HFFc6 (cell line): ENCODE measurements at regions not wholly inside any gene's neighbourhood (a gene's known extent, or its start where the extent isn't known, plus 50 kb on each side); places are given as distances from the start of the nearest gene placed in this dataset.

ENCODE experiments used
- DNase-seq: peaks from one replicate; pipeline ENCODE4 v3.0.0-alpha.2; 2018
- H3K27ac Mint-ChIP-seq: 2 replicates; pipeline ENCODE4 v1.8.0; 2020; ENCODE audit warnings: mild to moderate bottlenecking, mixed read lengths
- H3K27me3 Mint-ChIP-seq: 2 replicates; pipeline ENCODE4 v1.8.0; 2021; ENCODE audit warnings: mild to moderate bottlenecking, moderate library complexity, mixed read lengths; ENCODE audit not compliant: insufficient read depth
- H3K36me3 Mint-ChIP-seq: 2 replicates; pipeline ENCODE4 v1.8.0; 2021; ENCODE audit warnings: low read depth, mixed read lengths
- H3K4me1 Mint-ChIP-seq: 2 replicates; pipeline ENCODE4 v1.8.0; 2020; ENCODE audit warnings: low read depth, mixed read lengths
- H3K4me3 Mint-ChIP-seq: 2 replicates; pipeline ENCODE4 v1.8.0; 2020; ENCODE audit warnings: mild to moderate bottlenecking, moderate library complexity, mixed read lengths
- H3K9me3 Mint-ChIP-seq: 2 replicates; pipeline ENCODE4 v1.8.0; 2020; ENCODE audit warnings: mild to moderate bottlenecking, mixed read lengths
- CTCF ChIP-seq: fragments of 200-600 bp; sonication (generic); IDR thresholded peaks from 2 replicates; pipeline ENCODE4 v1.5.0; 2021; ENCODE audit warnings: antibody characterized with exemption, mild to moderate bottlenecking

DNA sequence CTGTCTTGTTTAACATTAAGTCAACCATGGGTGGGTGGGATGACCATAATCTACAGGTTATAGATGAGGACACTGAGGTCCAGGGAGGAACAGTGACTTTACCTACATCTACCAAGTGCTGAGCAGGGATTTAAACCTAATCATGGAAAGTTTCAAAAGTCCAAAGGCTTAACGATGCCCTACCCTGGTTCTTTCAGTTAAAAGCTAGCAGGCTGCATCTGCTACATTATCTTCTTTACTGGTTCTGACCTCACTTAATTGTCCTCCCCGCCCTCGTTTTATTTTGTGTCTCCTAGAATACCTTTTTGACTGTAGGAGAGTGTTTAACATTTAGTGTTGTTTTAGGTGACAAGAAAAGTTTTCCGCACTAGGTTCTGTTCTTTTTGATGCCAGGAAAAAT, 735.2 kb downstream of the TLR4 start:
- no peak for DNase-seq
- TF ChIP-seq CTCF, result no peak
- Mint-ChIP-seq H3K27ac (no peak overlapping the region), H3K36me3 (no peaks in the 10 kb centered on the region; the same call in 1 of the 2 replicates), H3K4me3 (no peak overlapping the region), H3K4me1 (no peaks in the 10 kb centered on the region), H3K27me3 (no peaks in the 10 kb centered on the region), H3K9me3 (peaks cover 28% of the 10 kb centered on the region)

- H3K9me3 Mint-ChIP-seq, result peaks cover 6% of the 10 kb centered on the region
- no peaks in the 10 kb centered on the region for H3K27me3 Mint-ChIP-seq
These were observed 740.2 kb downstream of the TLR4 start for GRCh38 chr9:118444403-118444802.

GRCh38 chr9:118446943-118447639, 742.9 kb downstream of the TLR4 start:
- no peak for TF ChIP-seq CTCF
- Mint-ChIP-seq H3K9me3 (peaks cover 6% of the 10 kb centered on the region), H3K4me1 (no peaks in the 10 kb centered on the region), H3K36me3 (no peaks in the 10 kb centered on the region), H3K4me3 (no peak overlapping the region), H3K27me3 (no peaks in the 10 kb centered on the region), H3K27ac (no peak overlapping the region)
- DNase-seq, result no peak

More at GRCh38 chr9:118444403-118444802, 740.2 kb downstream of the TLR4 start:
- H3K27ac Mint-ChIP-seq, result no peak overlapping the region
- H3K4me1 Mint-ChIP-seq, result no peaks in the 10 kb centered on the region
- H3K36me3 Mint-ChIP-seq, result no peaks in the 10 kb centered on the region
- H3K4me3 Mint-ChIP-seq, result no peak overlapping the region
- TF ChIP-seq CTCF, result no peak
- no peak for DNase-seq

- H3K27me3 Mint-ChIP-seq, result no peaks in the 10 kb centered on the region
- no peaks in the 10 kb centered on the region for H3K36me3 Mint-ChIP-seq
- H3K9me3 Mint-ChIP-seq, result peaks cover 13% of the 10 kb centered on the region
- no peak overlapping the region for H3K27ac Mint-ChIP-seq
- no peak for TF ChIP-seq CTCF
- no peak overlapping the region for H3K4me3 Mint-ChIP-seq
- DNase-seq, result no peak
- no peaks in the 10 kb centered on the region for H3K4me1 Mint-ChIP-seq
These were observed 745.4 kb downstream of the TLR4 start for GRCh38 chr9:118449554-118449953.

DNA sequence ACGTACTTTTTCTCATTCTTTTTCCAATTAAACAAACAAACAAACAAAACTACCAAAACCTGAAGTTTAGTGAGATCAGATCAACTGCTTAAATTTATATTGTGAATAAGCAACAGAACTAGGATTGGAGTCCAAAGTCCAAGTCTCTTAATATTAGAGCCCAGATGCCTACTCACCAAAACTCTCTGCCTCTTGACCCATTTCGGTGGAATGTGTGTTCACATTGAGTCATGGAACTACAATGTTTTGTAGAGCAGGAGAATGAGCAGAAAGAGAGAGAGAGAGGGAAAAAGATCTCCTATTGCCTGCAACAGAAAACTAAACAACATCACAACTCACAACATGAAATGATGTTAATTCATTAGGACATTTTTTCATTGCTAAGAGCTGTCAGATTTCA, 751.1 kb downstream of the TLR4 start:
- H3K36me3 Mint-ChIP-seq, result no peaks in the 10 kb centered on the region
- H3K4me3 Mint-ChIP-seq, result no peak overlapping the region
- no peak overlapping the region for H3K27ac Mint-ChIP-seq
- TF ChIP-seq CTCF, result no peak
- H3K27me3 Mint-ChIP-seq, result no peaks in the 10 kb centered on the region
- peaks cover 33% of the 10 kb centered on the region for H3K9me3 Mint-ChIP-seq
- no peak for DNase-seq
- H3K4me1 Mint-ChIP-seq, result no peaks in the 10 kb centered on the region
